B cell (primary cell): ENCODE measurements at regions not wholly inside any gene's neighbourhood (a gene's known extent, or its start where the extent isn't known, plus 50 kb on each side); places are given as distances from the start of the nearest gene placed in this dataset.

Experiments
- ATAC-seq: fragments of 200-7000 bp; cut with Tn5 transposase; one replicate; pipeline ENCODE4 v1.10.0; 2021; ENCODE audit warnings: low read depth, mild to moderate bottlenecking, moderate number of reproducible peaks, moderate library complexity
- CTCF ChIA-PET: fragments of 350-600 bp; sonication (Branson Sonifier 250); formaldehyde crosslinking; loops from one replicate; lab custom pipeline; 2021; ENCODE audit warnings: antibody characterized with exemption, inconsistent platforms; lab: Charles Lee
- POLR2A ChIA-PET: fragments of 350-600 bp; sonication (Branson Sonifier 250); formaldehyde crosslinking; loops from one replicate; lab custom pipeline; 2021; ENCODE audit warnings: antibody characterized with exemption; lab: Charles Lee
- DNase-seq: peaks from one replicate; pipeline ENCODE4 v3.0.0; 2013
- H2AFZ ChIP-seq: 2 replicates; pipeline ENCODE4 v1.6.1; 2012; ENCODE audit warnings: mild to moderate bottlenecking, low read depth, low read length; ENCODE audit not compliant: insufficient read depth, poor library complexity, severe bottlenecking
- H3K27ac ChIP-seq, 2 donors: 1 replicate in 1 of 2; 2 replicates in 1 of 2; pipeline ENCODE4 v1.5.1; 2012 to 2013; ENCODE audit warnings: low read length in 2 of 2, mild to moderate bottlenecking in 2 of 2, moderate library complexity in 1 of 2
- H3K27me3 ChIP-seq, 4 experiments: fragments of 200-600 bp in 1 of 4; sonication (generic) in 1 of 4; replicated peaks in 1 of 4; 1 replicate in 2 of 4; 2 replicates in 2 of 4; pipeline versions ENCODE4 v1.6.1 to v1.7.0; 2013 to 2016; ENCODE audit warnings: low read length in 3 of 4, mild to moderate bottlenecking in 2 of 4, mixed read lengths in 1 of 4, moderate library complexity in 1 of 4; ENCODE audit not compliant: insufficient read depth in 4 of 4, control insufficient read depth in 3 of 4; ENCODE audit errors: control extremely low read depth in 1 of 4
- H3K36me3 ChIP-seq, 2 experiments: replicated peaks in 1 of 2; 1 replicate in 1 of 2; 2 replicates in 1 of 2; pipeline versions ENCODE4 v1.6.1 to v1.7.1; 2013; ENCODE audit warnings: low read length in 1 of 2; ENCODE audit not compliant: insufficient read depth in 2 of 2, control insufficient read depth in 1 of 2; ENCODE audit errors: control extremely low read depth in 1 of 2, extremely low read depth in 1 of 2
- H3K4me1 ChIP-seq, 2 donors: fragments of 200-600 bp in 1 of 2; sonication (generic) in 1 of 2; 1 replicate in 1 of 2; 2 replicates in 1 of 2; pipeline versions ENCODE4 v1.5.1 to v1.6.1; 2013 to 2017; ENCODE audit warnings: low read length in 2 of 2; ENCODE audit not compliant: control insufficient read depth in 2 of 2, insufficient read depth in 2 of 2
- H3K4me2 ChIP-seq: replicated peaks from 2 replicates; pipeline ENCODE3; 2012; ENCODE audit warnings: mild to moderate bottlenecking, low read depth, low read length; ENCODE audit not compliant: poor library complexity, severe bottlenecking
- H3K4me3 ChIP-seq, 5 experiments: fragments of 200-600 bp in 1 of 5; sonication (generic) in 1 of 5; 1 replicate in 3 of 5; 2 replicates in 2 of 5; pipeline versions ENCODE4 v1.5.1 to v1.7.0; 2011 to 2016; ENCODE audit warnings: low read length in 4 of 5, mild to moderate bottlenecking in 4 of 5, low read depth in 2 of 5, control low read depth in 1 of 5, moderate library complexity in 1 of 5; ENCODE audit not compliant: insufficient read depth in 1 of 5; ENCODE audit errors: control extremely low read depth in 1 of 5, extremely low read depth in 1 of 5
- H3K79me2 ChIP-seq: fragments of 200-600 bp; sonication (generic); one replicate; pipeline ENCODE4 v1.6.0; 2016; ENCODE audit warnings: low read length; ENCODE audit not compliant: control insufficient read depth, insufficient read depth
- H3K9ac ChIP-seq: fragments of 200-600 bp; sonication (generic); 2 replicates; pipeline ENCODE4 v1.6.1; 2017; ENCODE audit warnings: mild to moderate bottlenecking, low read length, moderate library complexity
- H3K9me3 ChIP-seq, 3 donors: one replicate each; pipeline versions ENCODE4 v1.6.1 to v1.7.1; 2013; ENCODE audit warnings: low read length in 2 of 3; ENCODE audit not compliant: control insufficient read depth in 2 of 3, insufficient read depth in 1 of 3; ENCODE audit errors: control extremely low read depth in 1 of 3
- H4K20me1 ChIP-seq: 2 replicates; pipeline ENCODE4 v1.6.0; 2012; ENCODE audit warnings: mild to moderate bottlenecking, low read length; ENCODE audit not compliant: insufficient read depth, control insufficient read depth, poor library complexity, severe bottlenecking
- H3K27ac Mint-ChIP-seq: one replicate; pipeline ENCODE4 v1.8.0; 2021; ENCODE audit warnings: mixed read lengths
- H3K27me3 Mint-ChIP-seq: one replicate; pipeline ENCODE4 v1.8.0; 2021; ENCODE audit warnings: mixed read lengths
- H3K4me1 Mint-ChIP-seq: one replicate; pipeline ENCODE4 v1.8.0; 2021; ENCODE audit warnings: mixed read lengths
- H3K4me3 Mint-ChIP-seq: one replicate; pipeline ENCODE4 v1.8.0; 2021; ENCODE audit warnings: mixed read lengths
- H3K9me3 Mint-ChIP-seq: one replicate; pipeline ENCODE4 v1.8.0; 2022; ENCODE audit warnings: mixed read lengths; ENCODE audit not compliant: insufficient read depth
- CTCF ChIP-seq: fragments of 200-600 bp; IDR thresholded peaks from one replicate; pipeline ENCODE4 v1.8.0; 2022; ENCODE audit warnings: antibody characterized with exemption, mild to moderate bottlenecking
- EZH2 ChIP-seq: IDR thresholded peaks from 2 replicates; pipeline ENCODE4 v1.6.1; 2012; ENCODE audit warnings: borderline replicate concordance, low read depth, mild to moderate bottlenecking, moderate library complexity, low read length; ENCODE audit not compliant: insufficient read depth, poor library complexity, severe bottlenecking
- WGBS: methylation state at CpG from one replicate; pipeline ENCODE4 v1.1.5; 2013; ENCODE audit warnings: missing lambda C conversion rate; ENCODE audit not compliant: insufficient coverage; 5-methylcytosine and 5-hydroxymethylcytosine counted together
- intact Hi-C: fragments of 100-400 bp; cut with micrococcal nuclease; formaldehyde crosslinking; loops from one replicate; pipeline ENCODE4 v1.10.0; 2022

- intact Hi-C loops = loop anchor here (5.0 kb wide), 1 partner anchor 183 kb away; no protein-coding TSS in a partner anchor
- H3K36me3 ChIP-seq = no peaks in the 10 kb centered on the region
- Mint-ChIP-seq H3K4me3 (no peak overlapping the region), H3K27me3 (peaks cover 9% of the 10 kb centered on the region), H3K4me1 (no peaks in the 10 kb centered on the region), H3K27ac (no peak overlapping the region), H3K9me3 (no peaks in the 10 kb centered on the region)
- no peak for ATAC-seq
- no peak overlapping the region for H3K4me3 ChIP-seq
- H2AFZ ChIP-seq = no peak overlapping the region
- H3K4me2 ChIP-seq = no peak overlapping the region
- ChIA-PET CTCF (no interaction called here), POLR2A (no interaction called here)
- H3K27ac ChIP-seq = no peak overlapping the region
- no peak for TF ChIP-seq EZH2
- TF ChIP-seq CTCF = no peak
- no peaks in the 10 kb centered on the region for H4K20me1 ChIP-seq
- WGBS = 93% methylated on average over 9 of the region's 9 CpGs
- no peaks in the 10 kb centered on the region for H3K79me2 ChIP-seq
- H3K9me3 ChIP-seq = no peaks in the 10 kb centered on the region
- H3K9ac ChIP-seq = no peak overlapping the region
- no peaks in the 10 kb centered on the region for H3K27me3 ChIP-seq
- no peaks in the 10 kb centered on the region for H3K4me1 ChIP-seq
- DNase-seq = no peak
Measured at GRCh38 chr9:84170521-84171141, 169.9 kb downstream of the SLC28A3 start.

DNA sequence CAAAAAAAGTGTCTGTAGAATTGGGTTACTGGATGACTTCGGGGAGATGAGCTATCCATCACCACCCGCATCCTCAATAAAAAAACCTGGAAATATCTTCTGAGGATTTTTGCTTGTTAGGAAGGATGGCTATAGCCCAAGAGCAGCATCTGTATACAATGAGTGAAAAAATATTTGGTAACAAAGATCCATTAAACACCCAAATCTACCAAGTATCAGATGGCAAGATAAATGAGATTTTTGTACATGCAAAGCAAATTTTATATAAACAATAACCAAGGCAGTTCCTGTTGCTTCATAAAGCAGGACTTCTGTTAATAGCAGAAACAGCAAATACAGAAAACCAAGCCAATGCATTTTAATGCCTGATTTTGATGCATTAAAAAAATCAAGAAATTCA, 166.6 kb downstream of the SLC28A3 start:
- ATAC-seq = no peak
- Mint-ChIP-seq H3K4me3 (no peak overlapping the region), H3K27ac (no peak overlapping the region), H3K9me3 (no peaks in the 10 kb centered on the region), H3K27me3 (peaks cover 12% of the 10 kb centered on the region), H3K4me1 (no peaks in the 10 kb centered on the region)
- H3K9me3 ChIP-seq = no peaks in the 10 kb centered on the region
- WGBS = no CpG with 5 or more reads among the region's 2 CpGs
- no peaks in the 10 kb centered on the region for H4K20me1 ChIP-seq
- no peak overlapping the region for H3K27ac ChIP-seq
- intact Hi-C loops = loop anchor here (1.0 to 5.0 kb wide), 2 partner anchors 187 to 236 kb away; no protein-coding TSS in a partner anchor
- H3K4me2 ChIP-seq = no peak overlapping the region
- no peak overlapping the region for H3K4me3 ChIP-seq
- no peaks in the 10 kb centered on the region for H3K27me3 ChIP-seq
- H3K36me3 ChIP-seq = no peaks in the 10 kb centered on the region
- no peak overlapping the region for H2AFZ ChIP-seq
- CTCF ChIA-PET = interaction anchor here (0.6 to 3.6 kb wide), 22 partner anchors 8 to 1889 kb away, joined by 3 to 37 read pairs (median 6); no protein-coding TSS in a partner anchor
- no peak overlapping the region for H3K9ac ChIP-seq
- POLR2A ChIA-PET = no interaction called here
- DNase-seq = no peak
- H3K79me2 ChIP-seq = no peaks in the 10 kb centered on the region
- no peak for TF ChIP-seq CTCF
- TF ChIP-seq EZH2 = no peak
- H3K4me1 ChIP-seq = no peaks in the 10 kb centered on the region
